ENCODE measurements at regions not wholly inside any gene's neighbourhood (a gene's known extent, or its start where the extent isn't known, plus 50 kb on each side); places are given as distances from the start of the nearest gene placed in this dataset.
A peak's percentile ranks its signal among the peaks of the same experiment; 100 is the strongest.

DNA sequence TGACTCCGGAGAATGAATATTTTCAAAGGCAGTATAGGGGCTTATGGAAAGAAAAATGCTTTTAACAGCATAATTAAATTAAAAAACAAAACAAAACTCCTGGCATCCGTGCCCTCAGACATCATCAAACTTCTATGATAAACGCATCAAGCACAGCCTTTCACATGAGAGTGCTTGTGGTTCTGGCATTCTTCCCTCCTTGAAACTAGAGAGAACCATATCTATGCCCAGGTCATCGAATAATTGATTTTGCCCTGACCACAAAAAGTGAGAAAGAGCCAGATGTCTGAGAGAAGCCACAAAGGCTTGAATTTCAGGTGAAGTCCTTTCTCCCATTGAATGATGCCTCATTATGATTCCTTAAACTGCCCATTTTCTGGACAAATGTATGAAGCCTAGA is 286.8 kb downstream of the CBLL2 start:
- no peak for TF ChIP-seq EZH2 (IDR thresholded peaks at IDR 0.05; ENCODE audit: low read depth)
- TF ChIP-seq CTCF (conservative IDR thresholded peaks at IDR 0.05), result no peak
- H3K4me2 ChIP-seq, result no peak overlapping the region
- no peaks in the 10 kb centered on the region for H3F3A ChIP-seq (ENCODE audit: insufficient read depth, low read depth)
- no peak overlapping the region for H3K4me3 ChIP-seq
- no peaks in the 10 kb centered on the region for H3K4me1 ChIP-seq (replicated peaks; ENCODE audit: insufficient read depth)
- CTCF ChIA-PET, result no interaction called here
- no peaks in the 10 kb centered on the region for H3K9me3 ChIP-seq (ENCODE audit: insufficient read depth, low read depth)
- no TSS peak for BruUV-seq (replicated peaks)
- POLR2A ChIA-PET (ENCODE audit: unreplicated experiment), result no interaction called here
- intact Hi-C loops (cut with micrococcal nuclease; ENCODE audit: unreplicated experiment), result no loop called here
- H4K20me1 ChIP-seq (ENCODE audit: insufficient read depth), result no peaks in the 10 kb centered on the region
- H2AFZ ChIP-seq, result no peak overlapping the region
- no peak for DNase-seq
- no peaks in the 10 kb centered on the region for H3K79me2 ChIP-seq (ENCODE audit: low read depth)
- H3K9me2 ChIP-seq (ENCODE audit: insufficient read depth), result no peaks in the 10 kb centered on the region
- no peaks in the 10 kb centered on the region for H3K36me3 ChIP-seq (ENCODE audit: low read depth)
- no peaks in the 10 kb centered on the region for H3K27me3 ChIP-seq (ENCODE audit: insufficient read depth, low read depth)
- H3K27ac ChIP-seq, result no peak overlapping the region

DNA sequence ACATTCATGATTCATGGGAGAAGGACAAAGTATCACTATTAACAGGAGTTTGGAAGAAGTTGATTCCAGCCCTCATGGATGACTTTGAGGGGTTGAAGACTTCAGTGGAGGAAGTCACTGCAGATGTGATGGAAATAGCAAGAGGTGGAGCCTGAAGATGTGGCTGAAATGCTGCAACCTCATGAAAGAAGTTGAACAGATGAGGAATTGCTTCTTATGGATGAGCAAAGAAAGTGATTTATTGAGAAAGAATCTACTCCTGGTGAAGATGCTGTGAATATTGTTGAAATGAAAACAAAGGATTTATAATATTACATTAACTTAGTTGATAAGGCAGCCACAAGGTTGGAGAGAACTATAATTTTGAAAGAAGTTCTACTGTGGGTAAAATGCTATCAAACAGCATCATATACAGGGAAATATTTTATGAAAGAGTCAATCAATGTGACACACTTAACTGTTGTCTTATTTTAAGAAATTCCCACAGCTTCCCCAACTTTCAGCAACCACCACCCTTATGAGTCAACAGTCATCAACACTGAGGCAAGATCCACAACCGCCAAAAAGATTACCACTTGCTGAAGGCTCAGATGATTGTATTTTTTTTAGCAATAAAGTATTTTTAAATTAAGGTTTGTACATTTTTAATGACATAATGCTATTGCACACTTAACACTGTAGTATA is 302.6 kb downstream of the CBLL2 start:
- ChIA-PET POLR2A (ENCODE audit: unreplicated experiment) (no interaction called here), CTCF (no interaction called here)
- BruUV-seq (replicated peaks), result no TSS peak
- intact Hi-C loops (cut with micrococcal nuclease; ENCODE audit: unreplicated experiment), result no loop called here
- no peaks in the 10 kb centered on the region for H3K4me1 ChIP-seq (replicated peaks; ENCODE audit: insufficient read depth)
- no peaks in the 10 kb centered on the region for H3K27me3 ChIP-seq (ENCODE audit: insufficient read depth, low read depth)
- H3K36me3 ChIP-seq (ENCODE audit: low read depth), result no peaks in the 10 kb centered on the region
- H3K9me3 ChIP-seq (ENCODE audit: insufficient read depth, low read depth), result no peaks in the 10 kb centered on the region
- no peaks in the 10 kb centered on the region for H4K20me1 ChIP-seq (ENCODE audit: insufficient read depth)
- no peak overlapping the region for H2AFZ ChIP-seq
- no peak for DNase-seq
- no peak overlapping the region for H3K4me3 ChIP-seq
- H3K27ac ChIP-seq, result no peak overlapping the region
- H3K9me2 ChIP-seq (ENCODE audit: insufficient read depth), result no peaks in the 10 kb centered on the region
- H3F3A ChIP-seq (ENCODE audit: insufficient read depth, low read depth), result no peaks in the 10 kb centered on the region
- H3K79me2 ChIP-seq (ENCODE audit: low read depth), result no peaks in the 10 kb centered on the region
- TF ChIP-seq EZH2 (IDR thresholded peaks at IDR 0.05; ENCODE audit: low read depth) (no peak), CTCF (conservative IDR thresholded peaks at IDR 0.05) (no peak)
- H3K4me2 ChIP-seq, result no peak overlapping the region

GRCh38 chrX:22577181-22577580 is 304.5 kb downstream of the CBLL2 start:
- Histone ChIP-seq H3F3A (ENCODE audit: insufficient read depth, low read depth) (no peaks in the 10 kb centered on the region), H4K20me1 (ENCODE audit: insufficient read depth) (no peaks in the 10 kb centered on the region), H3K4me1 (replicated peaks; ENCODE audit: insufficient read depth) (no peaks in the 10 kb centered on the region), H3K79me2 (ENCODE audit: low read depth) (no peaks in the 10 kb centered on the region), H2AFZ (0 out of 2 replicates have a peak overlapping the region, but pooled peaks have one; percentile 52), H3K4me2 (no peak overlapping the region), H3K9me2 (ENCODE audit: insufficient read depth) (no peaks in the 10 kb centered on the region), H3K36me3 (ENCODE audit: low read depth) (no peaks in the 10 kb centered on the region), H3K27ac (no peak overlapping the region), H3K4me3 (no peak overlapping the region), H3K9me3 (ENCODE audit: insufficient read depth, low read depth) (no peaks in the 10 kb centered on the region), H3K27me3 (ENCODE audit: insufficient read depth, low read depth) (no peaks in the 10 kb centered on the region)
- ChIA-PET CTCF (interaction anchor here (0.7 kb wide), 1 partner anchor 223 kb away, joined by 3 read pairs; no protein-coding TSS in a partner anchor), POLR2A (ENCODE audit: unreplicated experiment) (no interaction called here)
- no TSS peak for BruUV-seq (replicated peaks)
- TF ChIP-seq CTCF (conservative IDR thresholded peaks at IDR 0.05), result no peak
- no peak for TF ChIP-seq EZH2 (IDR thresholded peaks at IDR 0.05; ENCODE audit: low read depth)
- intact Hi-C loops (cut with micrococcal nuclease; ENCODE audit: unreplicated experiment), result no loop called here
- peak in 1 of 2 experiments; percentile 57 for DNase-seq
